DOHH2 (cell line): ENCODE measurements at regions not wholly inside any gene's neighbourhood (a gene's known extent, or its start where the extent isn't known, plus 50 kb on each side); places are given as distances from the start of the nearest gene placed in this dataset.

Experiments used
- EZH2phosphoT487 ChIP-seq: fragments of 200-600 bp; sonication (generic); IDR thresholded peaks from 2 replicates; pipeline ENCODE4 v1.6.1; 2017; ENCODE audit warnings: borderline replicate concordance, mild to moderate bottlenecking, antibody characterized with exemption, low read length, moderate library complexity, mixed read lengths
- TF ChIP-seq, protein P1 (sequence below): fragments of 200-600 bp; sonication (generic); IDR thresholded peaks from one replicate; pipeline ENCODE4 v1.5.1; 2014; ENCODE audit warnings: antibody characterized with exemption, mild to moderate bottlenecking, low read depth, low read length; ENCODE audit not compliant: poor library complexity, severe bottlenecking

DNA sequence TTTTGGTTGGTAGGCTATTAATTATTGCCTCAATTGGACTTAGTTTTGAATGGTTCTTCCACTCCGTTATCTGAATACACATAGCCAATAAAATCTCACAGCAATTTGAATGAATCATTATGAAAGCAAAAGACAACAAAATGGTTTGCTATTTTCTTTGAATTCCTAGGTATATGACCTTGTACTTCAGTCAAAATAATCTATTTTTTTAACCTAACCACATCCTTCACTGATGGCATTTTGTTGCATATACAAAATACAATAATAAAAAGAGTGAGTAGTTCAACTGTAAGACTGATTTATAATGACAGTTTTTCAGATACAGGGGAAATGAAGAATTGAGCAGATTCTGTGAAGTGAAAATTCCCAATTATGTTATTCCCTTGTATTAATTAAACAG is 433.1 kb downstream of the HTR7 start:
- TF ChIP-seq, protein P1, sequence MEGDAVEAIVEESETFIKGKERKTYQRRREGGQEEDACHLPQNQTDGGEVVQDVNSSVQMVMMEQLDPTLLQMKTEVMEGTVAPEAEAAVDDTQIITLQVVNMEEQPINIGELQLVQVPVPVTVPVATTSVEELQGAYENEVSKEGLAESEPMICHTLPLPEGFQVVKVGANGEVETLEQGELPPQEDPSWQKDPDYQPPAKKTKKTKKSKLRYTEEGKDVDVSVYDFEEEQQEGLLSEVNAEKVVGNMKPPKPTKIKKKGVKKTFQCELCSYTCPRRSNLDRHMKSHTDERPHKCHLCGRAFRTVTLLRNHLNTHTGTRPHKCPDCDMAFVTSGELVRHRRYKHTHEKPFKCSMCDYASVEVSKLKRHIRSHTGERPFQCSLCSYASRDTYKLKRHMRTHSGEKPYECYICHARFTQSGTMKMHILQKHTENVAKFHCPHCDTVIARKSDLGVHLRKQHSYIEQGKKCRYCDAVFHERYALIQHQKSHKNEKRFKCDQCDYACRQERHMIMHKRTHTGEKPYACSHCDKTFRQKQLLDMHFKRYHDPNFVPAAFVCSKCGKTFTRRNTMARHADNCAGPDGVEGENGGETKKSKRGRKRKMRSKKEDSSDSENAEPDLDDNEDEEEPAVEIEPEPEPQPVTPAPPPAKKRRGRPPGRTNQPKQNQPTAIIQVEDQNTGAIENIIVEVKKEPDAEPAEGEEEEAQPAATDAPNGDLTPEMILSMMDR = no peak
- TF ChIP-seq EZH2phosphoT487 = no peak
